Activated CD4-positive, alpha-beta T cell treated with anti-CD3 and anti-CD28 coated beads, Interleukin-2, amount 10 ng/mL, durations not matched to agents 7 days and 5 days (primary cell): ENCODE measurements at regions not wholly inside any gene's neighbourhood (a gene's known extent, or its start where the extent isn't known, plus 50 kb on each side); places are given as distances from the start of the nearest gene placed in this dataset.

ENCODE experiments used
- CTCF ChIA-PET: fragments of 350-600 bp; sonication (Branson Sonifier 250); formaldehyde crosslinking; loops from one replicate; lab custom pipeline; 2021; ENCODE audit warnings: antibody characterized with exemption; lab: Charles Lee
- POLR2A ChIA-PET: fragments of 350-600 bp; sonication (Branson Sonifier 250); formaldehyde crosslinking; loops from one replicate; lab custom pipeline; 2021; ENCODE audit warnings: antibody characterized with exemption; lab: Charles Lee
- DNase-seq: peaks from one replicate; pipeline ENCODE4 v3.0.0-alpha.2; 2020
- H3K27ac Mint-ChIP-seq: one replicate; pipeline ENCODE4 v1.8.0; 2021; ENCODE audit warnings: mild to moderate bottlenecking, moderate library complexity, mixed read lengths
- H3K27me3 Mint-ChIP-seq: one replicate; pipeline ENCODE4 v1.8.0; 2021; ENCODE audit warnings: mixed read lengths
- H3K36me3 Mint-ChIP-seq: one replicate; pipeline ENCODE4 v1.8.0; 2021; ENCODE audit warnings: low read depth, mixed read lengths
- H3K4me1 Mint-ChIP-seq: one replicate; pipeline ENCODE4 v1.8.0; 2021; ENCODE audit warnings: mixed read lengths
- H3K4me3 Mint-ChIP-seq: one replicate; pipeline ENCODE4 v1.8.0; 2021; ENCODE audit warnings: mild to moderate bottlenecking, moderate library complexity, mixed read lengths
- H3K9me3 Mint-ChIP-seq: one replicate; pipeline ENCODE4 v1.8.0; 2021; ENCODE audit warnings: mixed read lengths

DNA sequence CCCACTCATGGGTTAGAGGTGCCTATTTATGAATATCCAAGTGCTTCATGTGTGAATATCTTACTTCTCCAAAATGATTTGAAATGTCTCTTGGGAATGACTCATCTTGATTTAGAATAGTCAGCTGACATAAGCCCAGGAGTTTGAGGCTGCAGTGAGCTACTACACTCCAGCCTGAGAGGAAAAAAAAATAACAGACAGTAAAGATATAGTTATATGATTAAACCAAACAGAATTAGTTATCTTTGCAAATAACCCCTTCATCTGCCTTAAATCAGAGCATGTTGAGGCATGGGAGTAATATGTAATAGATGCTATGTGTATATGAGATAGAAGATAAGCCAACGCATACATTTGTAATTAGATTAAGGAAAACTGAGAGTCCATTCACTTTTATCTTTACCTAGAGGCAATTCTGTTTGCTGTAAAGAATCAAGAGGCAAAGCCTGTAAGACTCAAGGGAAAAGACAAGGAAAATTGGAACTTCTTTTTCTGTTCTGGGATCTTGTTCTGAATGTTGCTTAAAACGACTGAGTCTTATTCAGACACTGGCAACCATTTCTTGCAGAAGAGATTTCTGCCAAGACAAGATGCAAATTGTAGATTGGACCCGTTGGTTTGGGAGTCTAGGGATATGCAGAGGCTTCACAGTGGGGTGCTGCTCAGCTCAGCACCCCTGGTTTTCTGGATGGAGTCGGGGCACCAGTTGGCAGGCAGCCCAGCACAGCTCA is 104.4 kb downstream of the LIPG start:
- Mint-ChIP-seq H3K4me3 (no peak overlapping the region), H3K9me3 (no peaks in the 10 kb centered on the region), H3K36me3 (no peaks in the 10 kb centered on the region), H3K27me3 (peaks cover 15% of the 10 kb centered on the region), H3K4me1 (no peaks in the 10 kb centered on the region), H3K27ac (no peak overlapping the region)
- CTCF ChIA-PET, result interaction anchor here (0.7 kb wide), 1 partner anchor 24 kb away, joined by 3 read pairs; no protein-coding TSS in a partner anchor
- POLR2A ChIA-PET, result no interaction called here
- DNase-seq, result no peak

DNA sequence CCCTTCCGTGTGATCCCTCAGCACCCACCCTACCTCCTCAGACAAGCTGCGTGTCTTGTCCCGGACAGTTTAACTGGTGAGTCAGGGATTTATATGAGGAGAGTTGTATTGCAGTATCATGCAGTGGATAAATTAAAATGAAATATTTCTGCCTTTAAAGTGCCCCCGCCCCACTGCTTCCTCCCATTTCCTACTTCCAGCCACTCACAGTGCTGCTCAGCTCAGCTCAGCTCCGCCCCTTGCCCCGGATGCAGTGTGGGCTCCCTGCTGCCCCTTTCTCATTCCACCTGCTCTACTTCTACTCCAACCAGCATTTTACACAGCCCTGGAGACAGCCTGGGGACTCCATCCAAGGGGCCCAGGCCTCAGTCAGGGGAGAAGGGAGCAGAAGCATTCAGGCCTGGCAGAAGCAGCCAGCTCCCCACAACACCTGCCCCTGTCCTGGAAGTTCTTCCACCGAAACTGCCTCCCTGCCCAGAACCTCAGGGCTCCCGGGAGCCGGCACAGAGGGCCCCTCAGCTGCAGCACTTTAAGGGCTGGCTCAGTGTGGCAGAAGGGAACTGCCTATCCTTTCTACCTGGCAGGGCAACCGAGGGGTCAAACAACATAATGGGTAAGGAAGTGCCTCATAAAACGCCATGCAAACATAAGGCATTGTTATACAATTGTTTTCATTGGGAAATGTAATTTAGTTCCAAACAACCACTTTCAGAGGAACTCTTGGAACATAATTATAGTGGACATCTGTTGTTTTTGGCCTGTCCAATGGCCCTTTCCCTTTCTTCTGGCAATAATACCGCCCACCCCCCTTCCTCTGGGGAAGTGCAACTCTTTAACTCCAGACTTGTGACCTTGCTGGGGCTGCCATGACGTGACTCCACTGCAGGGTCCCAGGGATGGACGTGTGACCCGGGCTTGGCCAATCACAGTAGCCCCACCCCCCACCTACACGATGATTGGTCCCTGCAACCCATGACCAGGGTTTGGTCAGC is 102.3 kb downstream of the LIPG start:
- ChIA-PET CTCF (no interaction called here), POLR2A (no interaction called here)
- H3K36me3 Mint-ChIP-seq, result no peaks in the 10 kb centered on the region
- peaks cover 12% of the 10 kb centered on the region for H3K27me3 Mint-ChIP-seq
- no peak overlapping the region for H3K27ac Mint-ChIP-seq
- H3K4me1 Mint-ChIP-seq, result no peaks in the 10 kb centered on the region
- DNase-seq, result no peak
- no peaks in the 10 kb centered on the region for H3K9me3 Mint-ChIP-seq
- no peak overlapping the region for H3K4me3 Mint-ChIP-seq

DNA sequence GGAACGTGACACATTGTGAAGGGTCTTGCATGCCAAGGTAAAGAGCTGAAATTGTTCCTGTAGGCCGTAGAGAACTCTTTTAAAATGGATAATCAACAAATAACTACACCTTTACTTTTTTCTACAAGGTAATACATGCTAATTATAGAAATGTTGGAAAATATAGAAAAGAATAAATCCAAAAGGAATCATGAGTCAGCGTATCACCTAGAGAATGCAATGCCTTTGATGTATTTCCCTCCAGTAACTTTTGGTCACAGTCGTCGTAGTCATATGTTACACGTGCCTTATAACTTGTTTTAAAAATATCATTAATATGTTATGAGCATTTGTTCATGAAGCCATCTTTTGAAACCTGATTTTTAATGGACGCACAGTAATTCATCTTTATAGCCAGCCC is 100.6 kb downstream of the LIPG start:
- no peaks in the 10 kb centered on the region for H3K4me1 Mint-ChIP-seq
- H3K4me3 Mint-ChIP-seq, result no peak overlapping the region
- ChIA-PET POLR2A (no interaction called here), CTCF (no interaction called here)
- no peak for DNase-seq
- peaks cover 7% of the 10 kb centered on the region for H3K27me3 Mint-ChIP-seq
- H3K36me3 Mint-ChIP-seq, result no peaks in the 10 kb centered on the region
- H3K27ac Mint-ChIP-seq, result no peak overlapping the region
- H3K9me3 Mint-ChIP-seq, result no peaks in the 10 kb centered on the region

DNA sequence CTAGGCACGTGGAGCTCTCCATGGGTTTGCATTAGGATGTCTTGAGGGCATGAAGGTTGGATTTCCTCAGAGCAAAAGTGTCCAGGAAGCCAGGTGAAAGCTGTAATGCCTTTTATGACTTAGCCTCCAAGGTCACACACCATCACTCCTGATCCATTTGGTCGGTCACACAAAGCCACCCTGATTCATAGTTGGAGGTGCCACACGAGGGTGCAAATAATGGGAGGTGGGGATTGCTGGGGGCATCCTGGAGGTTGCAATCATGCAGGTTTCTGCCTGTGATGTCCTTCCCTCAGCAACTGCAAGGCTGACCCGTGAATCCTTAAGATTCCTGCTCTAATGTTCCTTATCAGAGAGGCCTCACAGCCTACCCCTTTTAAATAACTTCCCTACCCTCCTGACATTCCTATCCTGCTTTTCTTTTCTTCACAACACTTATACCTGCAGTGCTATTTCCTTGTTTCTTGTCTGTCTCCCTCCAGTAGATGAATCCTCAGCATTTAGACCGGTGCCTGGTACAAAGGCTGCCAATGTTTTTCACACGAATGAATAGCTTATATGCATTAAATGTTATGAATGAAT is 97.1 kb downstream of the LIPG start:
- Mint-ChIP-seq H3K4me3 (no peak overlapping the region), H3K9me3 (no peaks in the 10 kb centered on the region), H3K27me3 (no peaks in the 10 kb centered on the region), H3K27ac (no peak overlapping the region), H3K36me3 (no peaks in the 10 kb centered on the region), H3K4me1 (no peaks in the 10 kb centered on the region)
- no peak for DNase-seq
- ChIA-PET POLR2A (no interaction called here), CTCF (no interaction called here)

DNA sequence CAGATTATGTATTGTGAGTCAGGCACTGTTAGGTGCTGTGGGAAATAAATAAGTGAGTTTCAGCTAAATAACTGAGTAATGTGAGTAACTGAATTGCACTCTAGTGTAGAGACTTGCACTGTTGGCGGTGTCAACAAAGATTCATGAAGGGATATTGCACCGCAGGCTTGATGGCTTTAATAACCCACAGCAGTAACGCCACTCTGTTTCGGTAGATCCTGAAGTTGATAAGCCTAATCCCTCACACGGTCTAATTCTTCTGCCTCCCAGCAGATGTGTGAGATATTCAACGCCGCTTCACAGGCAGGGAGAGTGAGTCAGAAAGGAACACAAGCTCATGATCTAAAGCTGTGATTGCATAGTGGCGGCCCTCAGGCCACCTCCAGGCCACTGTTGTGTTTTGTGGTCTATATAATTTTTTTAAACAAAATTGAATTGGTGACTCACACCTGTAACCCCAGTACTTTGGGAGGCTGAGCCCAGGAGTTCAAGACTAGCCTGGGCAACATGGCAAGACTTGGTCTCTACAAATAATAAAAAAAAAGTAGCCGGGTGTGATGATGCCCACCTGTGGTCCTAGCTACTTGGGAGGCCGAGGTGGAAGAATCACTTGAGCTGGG is 94.3 kb downstream of the LIPG start:
- Mint-ChIP-seq H3K27me3 (no peaks in the 10 kb centered on the region), H3K9me3 (no peaks in the 10 kb centered on the region), H3K4me3 (no peak overlapping the region), H3K4me1 (no peaks in the 10 kb centered on the region), H3K27ac (no peak overlapping the region), H3K36me3 (no peaks in the 10 kb centered on the region)
- ChIA-PET CTCF (interaction anchor here (0.6 kb wide), 1 partner anchor 37 kb away, joined by 3 read pairs; no protein-coding TSS in a partner anchor), POLR2A (no interaction called here)
- DNase-seq, result no peak

DNA sequence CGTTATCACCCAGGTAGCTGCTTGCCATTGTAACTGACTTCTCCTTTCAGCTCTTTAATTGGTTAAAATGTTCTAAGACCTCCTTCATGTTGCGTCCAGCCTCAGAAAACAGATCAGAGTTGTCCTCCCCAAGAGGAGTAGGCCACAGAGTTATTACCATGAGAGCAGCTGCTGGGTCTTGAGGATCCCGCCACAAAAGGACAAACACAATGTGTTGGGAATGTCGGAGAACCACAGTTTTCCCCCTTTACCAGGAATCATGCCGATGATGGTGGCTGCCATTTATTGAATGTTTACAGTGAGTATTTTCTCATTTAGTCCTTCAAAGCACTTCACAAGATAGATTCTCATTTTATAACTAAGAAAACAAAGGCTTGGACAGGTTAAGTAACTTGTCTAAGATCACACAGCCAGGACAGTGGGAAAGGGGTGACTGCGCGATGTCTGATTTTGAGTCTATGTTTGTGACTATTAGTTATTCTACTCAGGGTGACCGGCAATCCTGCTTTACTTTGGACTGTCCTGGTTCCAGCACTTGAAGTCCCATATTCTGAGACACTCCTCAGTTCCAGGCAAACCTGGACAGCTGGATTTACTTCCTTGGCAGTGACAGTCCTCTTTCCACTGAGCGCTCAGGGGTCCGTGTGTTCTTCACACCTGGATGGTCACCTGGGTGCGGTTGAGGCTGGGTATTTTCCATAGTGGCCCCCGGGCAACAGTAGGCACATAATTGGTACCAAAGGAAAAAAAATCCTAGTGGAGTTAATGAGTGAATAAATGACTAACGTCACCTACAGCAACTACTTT is 93.6 kb downstream of the LIPG start:
- Mint-ChIP-seq H3K27ac (no peak overlapping the region), H3K9me3 (no peaks in the 10 kb centered on the region), H3K27me3 (no peaks in the 10 kb centered on the region), H3K36me3 (no peaks in the 10 kb centered on the region), H3K4me3 (no peak overlapping the region), H3K4me1 (no peaks in the 10 kb centered on the region)
- DNase-seq, result no peak
- ChIA-PET POLR2A (no interaction called here), CTCF (no interaction called here)

DNA sequence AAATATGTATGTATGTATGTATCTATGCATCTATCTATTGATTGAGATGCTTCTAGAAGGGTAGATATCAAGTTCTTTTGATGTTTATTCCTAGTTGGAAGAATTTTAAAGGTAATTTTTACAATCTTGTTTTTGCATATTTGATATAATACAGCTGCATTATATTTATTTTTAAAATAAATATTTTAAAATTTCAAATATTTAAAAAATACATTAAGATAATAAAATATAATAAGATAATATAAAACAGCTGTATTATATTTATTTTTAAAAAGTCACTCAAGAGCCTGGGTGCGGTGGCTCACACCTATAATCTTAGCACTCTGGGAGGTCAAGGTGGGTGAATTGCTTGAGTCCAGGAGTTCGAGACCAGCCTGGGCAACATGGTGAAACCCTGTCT is 92.5 kb downstream of the LIPG start:
- no peaks in the 10 kb centered on the region for H3K4me1 Mint-ChIP-seq
- DNase-seq, result no peak
- H3K36me3 Mint-ChIP-seq, result no peaks in the 10 kb centered on the region
- no peak overlapping the region for H3K27ac Mint-ChIP-seq
- no peaks in the 10 kb centered on the region for H3K9me3 Mint-ChIP-seq
- H3K27me3 Mint-ChIP-seq, result no peaks in the 10 kb centered on the region
- H3K4me3 Mint-ChIP-seq, result no peak overlapping the region
- POLR2A ChIA-PET, result no interaction called here
- CTCF ChIA-PET, result no interaction called here

DNA sequence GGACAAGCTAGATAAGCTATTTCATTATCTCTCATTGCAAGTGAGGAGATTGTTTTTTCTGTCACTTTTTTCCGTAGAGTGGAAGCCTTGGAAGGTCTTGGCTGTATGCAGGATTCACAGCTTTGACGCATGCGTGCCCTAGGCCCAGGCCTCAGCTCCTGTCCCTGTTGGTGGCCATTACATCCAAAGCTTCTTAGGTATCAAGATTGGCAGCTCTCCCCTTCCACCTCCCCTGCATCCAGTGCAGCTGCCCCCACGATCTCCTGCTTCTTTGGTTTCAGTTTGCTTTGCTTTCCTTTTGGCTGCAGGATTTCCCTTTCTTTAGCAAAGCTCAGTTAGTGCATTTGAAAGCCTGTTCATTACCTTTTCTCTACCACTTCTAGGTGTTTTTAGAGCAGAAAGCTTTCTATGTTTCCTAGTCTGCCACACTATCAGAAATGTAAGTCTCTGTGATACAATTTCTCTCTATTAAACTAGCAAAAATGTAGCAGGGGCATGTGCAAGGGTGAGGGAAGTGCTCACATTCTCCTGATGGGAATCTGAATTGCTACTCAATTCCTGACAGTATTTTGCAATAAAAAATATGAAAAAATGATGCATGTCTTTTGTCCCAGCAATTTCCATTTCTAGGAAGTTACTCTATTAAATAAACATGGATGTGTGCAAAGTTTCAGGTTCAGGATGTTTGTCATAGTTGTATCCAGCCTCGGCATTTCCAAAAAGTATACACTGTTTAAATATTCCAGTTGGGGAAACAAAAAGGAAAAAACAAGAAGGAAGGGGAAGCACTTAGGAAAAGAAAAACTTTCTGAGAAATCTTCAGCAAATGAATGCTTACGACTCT is 91.2 kb downstream of the LIPG start:
- Mint-ChIP-seq H3K36me3 (no peaks in the 10 kb centered on the region), H3K27me3 (no peaks in the 10 kb centered on the region), H3K4me1 (no peaks in the 10 kb centered on the region), H3K27ac (no peak overlapping the region), H3K4me3 (no peak overlapping the region), H3K9me3 (no peaks in the 10 kb centered on the region)
- CTCF ChIA-PET, result interaction anchor here (0.9 kb wide), 1 partner anchor 230 kb away, joined by 3 read pairs; no protein-coding TSS in a partner anchor
- DNase-seq, result no peak
- POLR2A ChIA-PET, result no interaction called here

DNA sequence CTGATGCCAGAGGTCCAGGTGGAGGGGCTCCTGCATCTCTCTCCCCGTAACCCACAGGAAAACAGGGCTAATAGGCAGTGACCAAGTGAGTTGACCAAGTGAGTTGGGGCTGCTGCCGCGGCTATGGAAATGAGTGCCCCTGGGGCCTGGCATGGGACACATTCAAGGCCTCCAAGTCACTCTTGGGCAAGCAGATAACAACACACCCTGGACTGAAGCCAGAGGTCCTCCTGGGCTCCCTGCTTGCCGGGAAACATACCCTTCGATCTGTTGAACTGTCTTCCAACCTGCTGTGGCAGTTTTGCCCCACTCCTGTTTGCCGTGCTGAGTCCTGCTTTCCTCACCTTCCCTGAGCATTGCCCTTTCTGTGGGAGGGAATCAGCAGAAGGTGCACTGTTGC is 89.2 kb downstream of the LIPG start:
- CTCF ChIA-PET, result interaction anchor here (1.0 kb wide), 1 partner anchor 85 kb away, joined by 3 read pairs; no protein-coding TSS in a partner anchor

DNA sequence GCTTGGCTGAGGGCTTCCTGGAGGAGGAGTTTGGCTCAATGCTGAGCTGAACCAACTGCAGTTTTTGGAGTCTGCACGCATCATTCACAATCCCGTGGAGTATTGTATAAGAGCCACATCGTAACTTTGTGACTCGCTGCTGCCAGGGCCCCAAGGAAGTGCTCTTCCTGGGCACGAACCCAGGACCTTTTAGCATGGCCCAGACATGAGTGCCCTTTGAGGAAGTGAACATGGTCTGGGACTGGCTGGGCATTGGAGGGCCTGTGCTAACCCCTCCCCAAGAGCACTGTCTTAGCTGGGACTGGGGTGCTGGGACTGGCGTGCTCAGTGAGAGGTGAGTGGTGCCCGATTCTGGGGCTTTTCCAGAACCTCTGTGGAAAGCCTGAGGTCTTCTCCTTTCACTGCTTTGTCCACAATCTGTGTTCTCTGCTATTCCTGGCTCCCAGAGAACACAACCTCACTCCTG is 88.6 kb downstream of the LIPG start:
- H3K27ac Mint-ChIP-seq, result no peak overlapping the region
- no peaks in the 10 kb centered on the region for H3K27me3 Mint-ChIP-seq
- H3K4me1 Mint-ChIP-seq, result no peaks in the 10 kb centered on the region
- ChIA-PET POLR2A (no interaction called here), CTCF (interaction anchor here (0.6 kb wide), 1 partner anchor 58 kb away, joined by 3 read pairs; no protein-coding TSS in a partner anchor)
- no peak for DNase-seq
- no peak overlapping the region for H3K4me3 Mint-ChIP-seq
- H3K9me3 Mint-ChIP-seq, result no peaks in the 10 kb centered on the region
- H3K36me3 Mint-ChIP-seq, result no peaks in the 10 kb centered on the region

More for the DNA sequence above, 89.2 kb downstream of the LIPG start:
- POLR2A ChIA-PET, result no interaction called here
- H3K27me3 Mint-ChIP-seq, result no peaks in the 10 kb centered on the region
- H3K4me1 Mint-ChIP-seq, result no peaks in the 10 kb centered on the region
- H3K36me3 Mint-ChIP-seq, result no peaks in the 10 kb centered on the region
- no peak overlapping the region for H3K27ac Mint-ChIP-seq
- no peak overlapping the region for H3K4me3 Mint-ChIP-seq
- H3K9me3 Mint-ChIP-seq, result no peaks in the 10 kb centered on the region
- no peak for DNase-seq

DNA sequence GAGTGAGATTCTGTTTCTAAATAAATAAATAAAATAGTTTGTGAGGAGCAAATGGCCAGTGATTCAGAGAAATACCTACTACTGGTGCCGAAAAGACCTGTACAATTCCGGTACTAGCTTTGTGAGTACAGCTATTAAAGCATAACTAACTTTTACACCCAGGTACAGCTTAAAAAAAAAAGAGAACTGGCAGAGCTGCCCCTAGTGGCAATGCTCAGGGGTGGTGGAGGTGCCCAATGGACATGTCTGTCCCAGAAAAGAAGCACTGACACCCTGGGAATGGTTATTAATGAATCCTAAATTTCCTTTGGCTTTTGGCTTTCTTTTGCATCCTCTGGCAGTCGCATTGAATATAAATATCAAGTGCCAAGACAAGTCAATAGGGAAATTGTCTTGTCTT is 87.0 kb downstream of the LIPG start:
- Mint-ChIP-seq H3K27me3 (no peaks in the 10 kb centered on the region), H3K27ac (no peak overlapping the region), H3K9me3 (no peaks in the 10 kb centered on the region), H3K4me1 (no peaks in the 10 kb centered on the region), H3K4me3 (no peak overlapping the region), H3K36me3 (no peaks in the 10 kb centered on the region)
- ChIA-PET CTCF (no interaction called here), POLR2A (no interaction called here)
- no peak for DNase-seq
